ENCODE measurements at regions not wholly inside any gene's neighbourhood (a gene's known extent, or its start where the extent isn't known, plus 50 kb on each side); places are given as distances from the start of the nearest gene placed in this dataset.

- TF ChIP-seq BHLHE40 (IDR thresholded peaks at IDR 0.05; ENCODE audit: borderline replicate concordance): no peak
- TF ChIP-seq, protein P1, sequence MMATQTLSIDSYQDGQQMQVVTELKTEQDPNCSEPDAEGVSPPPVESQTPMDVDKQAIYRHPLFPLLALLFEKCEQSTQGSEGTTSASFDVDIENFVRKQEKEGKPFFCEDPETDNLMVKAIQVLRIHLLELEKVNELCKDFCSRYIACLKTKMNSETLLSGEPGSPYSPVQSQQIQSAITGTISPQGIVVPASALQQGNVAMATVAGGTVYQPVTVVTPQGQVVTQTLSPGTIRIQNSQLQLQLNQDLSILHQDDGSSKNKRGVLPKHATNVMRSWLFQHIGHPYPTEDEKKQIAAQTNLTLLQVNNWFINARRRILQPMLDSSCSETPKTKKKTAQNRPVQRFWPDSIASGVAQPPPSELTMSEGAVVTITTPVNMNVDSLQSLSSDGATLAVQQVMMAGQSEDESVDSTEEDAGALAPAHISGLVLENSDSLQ (IDR thresholded peaks at IDR 0.05): no peak
- TF ChIP-seq FOXA1 (IDR thresholded peaks at IDR 0.05): no peak
- TF ChIP-seq SP1 (IDR thresholded peaks at IDR 0.05): no peak
- no peak for TF ChIP-seq FOXK2 (IDR thresholded peaks at IDR 0.05)
- no peak for TF ChIP-seq CTBP1 (IDR thresholded peaks at IDR 0.05; ENCODE audit: borderline replicate concordance)
Observed at GRCh38 chr9:110126499-110126941, 81.4 kb downstream of the C9orf152 start.
